Activated CD4-positive, CD25-positive, alpha-beta regulatory T cell (primary cell): ENCODE measurements at regions not wholly inside any gene's neighbourhood (a gene's known extent, or its start where the extent isn't known, plus 50 kb on each side); places are given as distances from the start of the nearest gene placed in this dataset.

Experiments
- DNase-seq, 4 experiments: peaks; one replicate each; lab custom pipeline; 2025; lab: John Stamatoyannopoulos, UW

DNA sequence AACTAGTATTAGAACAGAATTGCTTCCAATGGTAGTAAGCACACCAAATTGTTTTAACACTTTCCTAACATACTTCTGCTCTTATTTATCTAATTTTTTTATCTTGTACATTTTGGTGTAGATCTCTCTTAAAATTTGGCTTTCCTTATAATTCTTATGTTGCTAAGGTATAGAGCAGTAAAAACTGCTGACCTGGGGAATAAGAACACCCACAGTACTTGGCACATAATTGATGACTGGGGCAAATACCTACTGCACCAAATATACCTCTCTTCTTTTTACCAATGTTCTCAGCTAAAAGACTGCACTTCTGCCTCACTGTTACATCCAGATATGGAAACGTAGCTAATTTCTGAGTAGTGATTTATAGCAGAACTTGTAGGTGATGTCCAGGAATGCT is 642.2 kb downstream of the LIG4 start:
- DNase-seq: no peak

DNA sequence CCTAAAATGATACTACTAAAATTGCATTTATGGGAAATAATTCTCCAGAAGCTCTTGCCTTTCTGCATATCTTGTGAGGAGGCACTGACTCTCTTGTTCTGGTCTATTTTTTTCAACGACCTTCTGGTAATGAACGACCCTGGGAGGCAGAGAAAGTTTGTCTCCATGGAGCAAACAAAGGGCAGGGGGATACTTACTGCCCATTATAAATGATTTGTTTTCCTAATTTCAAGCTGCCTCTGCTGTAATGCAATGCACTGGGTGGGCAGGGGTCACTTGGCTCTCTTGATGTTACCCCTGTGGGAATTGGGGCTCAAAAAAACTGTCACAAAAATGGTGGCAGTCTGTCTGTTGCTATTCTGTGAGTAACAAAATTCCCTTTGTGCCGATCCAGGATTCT is 643.2 kb downstream of the LIG4 start:
- no peak for DNase-seq

DNA sequence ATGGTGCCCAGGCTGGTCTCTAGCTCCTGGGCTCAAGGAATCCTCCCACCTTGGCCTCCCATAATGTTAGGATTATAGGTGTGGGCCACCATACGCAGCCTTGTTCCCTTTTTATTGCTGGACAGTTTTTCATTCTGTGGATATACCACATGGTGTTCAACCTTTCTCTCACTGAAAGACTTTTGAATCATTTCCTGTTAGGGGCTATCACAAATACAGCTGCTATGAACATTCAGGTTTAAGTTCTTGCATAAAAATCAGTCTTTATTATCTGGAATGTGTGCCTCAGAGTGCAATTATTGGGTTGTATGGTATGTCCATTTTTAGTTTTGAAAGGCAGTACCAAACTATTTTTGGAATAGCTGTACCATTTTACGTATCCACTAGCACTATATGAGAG is 647.2 kb downstream of the LIG4 start:
- DNase-seq: no peak

DNA sequence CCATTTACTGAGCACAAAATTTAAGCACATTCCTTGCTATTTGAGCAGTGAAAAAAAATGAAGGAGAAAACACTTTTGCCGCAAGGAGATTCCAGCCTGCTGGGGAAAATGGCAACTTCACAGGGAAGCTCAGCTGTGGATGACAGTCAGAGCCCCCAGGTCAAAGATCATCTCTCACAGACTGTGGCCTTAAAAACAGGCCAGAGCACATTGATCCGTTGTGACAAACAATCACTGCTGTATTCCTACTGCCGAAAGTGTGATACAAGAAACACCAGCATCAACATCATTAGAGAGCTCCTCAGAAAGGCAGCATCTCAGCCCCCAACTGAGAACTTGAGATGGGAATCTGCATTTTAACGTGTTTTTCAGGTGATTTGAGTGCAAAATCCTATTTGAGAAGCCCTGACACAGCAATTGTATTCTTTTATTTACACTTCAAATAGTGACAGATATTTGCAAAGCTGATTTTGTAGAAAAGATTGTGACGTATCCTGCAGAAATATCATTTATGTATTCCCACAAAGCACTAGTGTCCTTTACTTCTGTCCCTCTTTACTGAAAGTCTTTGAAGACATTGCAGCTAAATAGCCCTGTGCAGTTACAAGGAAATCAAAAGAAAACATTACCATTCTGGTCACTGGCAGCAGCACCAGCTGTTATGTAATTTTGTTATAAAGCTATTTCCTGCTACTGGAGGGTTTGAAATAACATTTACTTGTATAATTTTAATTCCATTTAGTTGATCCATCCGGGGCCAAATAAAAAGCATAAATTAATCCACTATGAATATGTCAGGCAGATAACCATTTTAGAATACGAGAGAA is 652.0 kb downstream of the LIG4 start:
- no peak for DNase-seq

DNA sequence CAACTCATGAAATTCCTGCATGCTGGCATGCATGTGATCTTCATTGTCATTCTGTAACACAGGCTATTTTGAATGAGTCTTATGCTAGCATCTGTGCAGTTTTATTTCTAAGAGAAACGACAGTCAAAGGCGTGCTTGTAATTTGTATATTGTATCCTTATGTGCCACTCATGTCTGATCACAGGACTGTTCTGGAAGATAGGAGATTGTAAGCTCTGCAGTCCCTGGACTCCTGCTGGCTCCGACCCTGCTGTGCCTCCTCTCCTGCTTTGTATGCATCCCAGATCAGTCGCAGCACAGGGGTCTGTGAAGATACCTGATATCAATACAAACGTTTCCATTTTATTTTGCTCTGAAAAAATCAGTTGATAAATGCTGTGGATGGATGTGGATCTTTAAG is 653.1 kb downstream of the LIG4 start:
- DNase-seq: no peak

DNA sequence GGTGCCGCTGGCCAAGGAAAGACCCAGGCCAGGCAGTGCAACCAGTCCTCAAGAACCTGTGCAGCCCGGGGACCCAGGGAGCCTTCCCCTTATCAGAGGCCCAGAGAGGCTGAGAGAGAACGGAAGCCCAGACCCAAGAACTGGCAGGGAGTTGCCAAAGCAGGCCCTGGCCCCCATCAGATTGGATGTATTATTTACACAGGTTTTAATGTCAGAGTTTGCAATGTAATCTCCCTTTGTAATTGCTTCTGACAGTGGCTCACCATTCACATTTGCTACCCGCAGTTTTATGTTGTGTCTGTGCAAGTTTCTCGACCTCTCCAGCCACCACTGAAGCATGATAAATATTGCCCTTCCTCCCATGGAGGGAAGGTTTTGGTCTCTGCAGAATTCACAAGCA is 660.9 kb downstream of the LIG4 start:
- no peak for DNase-seq

DNA sequence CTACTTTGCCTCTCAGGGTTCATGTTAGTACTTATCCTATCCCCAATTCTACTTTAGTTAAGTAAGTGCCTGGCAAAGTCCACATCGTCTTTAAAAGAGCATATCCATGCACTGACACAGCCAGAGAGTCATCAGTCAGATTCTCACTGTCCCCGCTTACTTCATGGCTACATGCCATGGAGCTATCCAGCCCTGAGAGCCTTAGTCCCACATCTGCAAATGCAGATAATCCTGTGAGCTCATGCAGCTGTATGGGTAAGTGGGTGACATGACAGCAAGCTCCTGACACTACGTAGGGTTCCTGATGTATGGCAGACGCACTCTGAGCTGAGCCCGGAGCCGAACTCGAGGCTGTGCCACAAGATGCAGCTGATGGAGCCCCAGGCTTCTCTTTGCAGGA is 661.5 kb downstream of the LIG4 start:
- no peak for DNase-seq

DNA sequence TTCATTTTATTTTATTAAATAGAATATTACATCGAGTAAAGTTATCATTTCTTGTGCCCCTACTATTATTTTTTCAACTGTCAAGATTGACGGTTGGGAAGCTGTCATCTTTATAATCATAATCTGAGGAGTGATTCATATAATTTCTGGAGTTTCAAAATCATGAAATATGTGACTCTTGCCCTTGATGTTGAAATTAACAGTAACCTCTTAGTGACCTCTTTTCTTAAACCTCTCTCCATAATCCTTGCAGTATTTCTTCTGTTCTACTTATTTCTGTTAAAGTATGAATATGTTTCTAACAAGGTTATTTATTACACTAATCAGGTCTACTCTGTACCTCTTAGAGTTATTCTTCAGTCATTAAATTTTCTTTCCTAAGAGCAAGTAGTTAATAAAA is 663.8 kb downstream of the LIG4 start:
- no peak for DNase-seq

DNA sequence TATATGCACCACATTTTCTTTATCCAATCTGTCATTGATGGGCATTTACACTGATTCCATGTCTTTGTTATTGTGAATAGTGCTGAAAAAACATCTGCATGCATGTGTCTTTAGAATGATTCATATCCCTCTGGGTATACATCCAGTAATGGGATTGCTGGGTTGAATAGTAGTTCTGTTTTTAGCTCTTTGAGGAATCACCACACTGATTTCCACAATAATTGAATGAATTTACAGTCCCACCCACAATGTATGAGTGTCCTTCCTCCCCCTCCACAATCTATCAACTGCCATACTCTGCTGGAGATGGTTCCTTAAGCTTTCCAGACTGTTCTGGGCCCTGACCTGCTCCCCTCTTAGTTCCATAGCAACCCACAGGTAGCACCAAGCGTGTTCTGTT is 667.0 kb downstream of the LIG4 start:
- DNase-seq: no peak

DNA sequence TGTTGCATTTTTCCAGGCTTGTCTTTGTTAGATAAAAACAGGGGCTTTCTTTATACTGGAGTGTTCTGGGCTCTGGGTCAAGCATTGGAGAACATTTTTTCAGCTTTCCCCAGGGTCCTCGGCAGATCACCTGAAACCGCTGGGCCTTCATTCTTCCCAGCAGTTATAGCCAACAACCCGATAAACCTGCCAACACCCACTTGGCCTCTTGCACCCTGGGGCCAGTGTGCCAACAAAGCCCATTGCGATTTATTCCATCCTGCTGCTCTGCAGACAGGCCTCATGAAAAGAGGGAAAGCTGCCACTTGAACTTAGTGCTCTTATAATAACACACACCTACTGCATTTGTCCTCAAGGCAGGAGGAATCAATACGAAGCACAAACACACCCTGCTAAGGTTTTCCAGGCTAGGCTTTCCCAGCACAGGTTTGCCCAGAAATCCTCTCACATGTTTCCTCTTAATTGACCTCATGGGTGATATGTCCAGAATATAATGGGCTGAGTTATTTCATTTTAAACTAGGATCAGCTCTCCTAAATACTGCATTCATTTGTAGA is 669.3 kb downstream of the LIG4 start:
- no peak for DNase-seq

DNA sequence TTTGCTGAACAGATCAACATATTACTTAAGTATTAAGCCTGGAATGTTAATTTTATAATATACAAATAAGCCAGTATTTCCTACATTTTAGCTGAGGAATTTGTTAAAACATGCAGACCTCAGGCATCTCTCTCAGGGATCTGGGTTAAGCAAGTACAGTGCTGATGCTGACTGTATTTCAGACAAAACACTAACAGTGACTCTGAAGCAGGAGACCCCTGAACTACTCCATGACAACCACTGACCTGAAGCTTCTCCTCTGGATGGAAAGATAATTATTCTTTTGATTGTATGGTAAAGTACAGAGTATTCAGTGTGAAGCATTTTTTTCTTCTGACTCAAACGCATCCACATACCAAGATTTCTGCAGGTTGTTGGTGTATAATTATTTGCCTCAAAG is 680.8 kb downstream of the LIG4 start:
- no peak for DNase-seq

DNA sequence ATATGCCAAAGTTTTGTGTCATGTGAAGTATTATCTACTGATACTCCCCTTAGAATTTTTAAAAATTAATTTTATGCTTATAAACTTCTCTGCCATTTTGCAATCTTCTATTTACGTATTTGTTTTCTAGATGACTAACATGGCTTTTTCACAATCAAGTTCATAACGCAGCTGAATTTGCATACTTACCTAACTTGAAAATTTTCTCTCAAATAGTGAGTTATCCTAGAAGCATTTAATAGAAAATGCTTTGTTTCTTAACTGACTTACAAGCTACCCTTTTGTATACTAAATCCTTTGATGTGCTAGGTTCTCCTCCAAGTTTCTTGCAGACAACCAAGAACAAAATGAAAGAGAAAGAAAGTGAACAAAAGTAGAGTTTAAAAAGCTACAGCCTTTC is 683.5 kb downstream of the LIG4 start:
- DNase-seq: no peak

DNA sequence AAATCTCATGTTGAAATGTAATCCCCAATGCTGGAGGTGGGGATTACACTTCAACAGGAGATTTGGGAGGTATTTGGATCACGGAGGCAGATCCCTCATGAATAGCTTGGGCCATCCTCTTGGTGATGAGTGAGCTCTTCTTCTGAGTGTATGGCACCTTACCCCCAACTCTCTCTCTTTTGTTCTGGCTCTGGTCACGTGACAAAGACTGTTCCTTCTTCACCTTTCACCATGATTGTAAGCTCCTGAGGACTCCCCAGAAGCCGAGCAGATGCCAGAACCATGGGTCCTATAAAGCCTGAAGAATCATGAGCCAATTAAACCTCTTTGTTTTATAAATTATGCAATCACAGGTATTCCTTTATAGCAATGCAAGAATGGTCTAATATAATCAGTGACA is 684.2 kb downstream of the LIG4 start:
- no peak for DNase-seq

DNA sequence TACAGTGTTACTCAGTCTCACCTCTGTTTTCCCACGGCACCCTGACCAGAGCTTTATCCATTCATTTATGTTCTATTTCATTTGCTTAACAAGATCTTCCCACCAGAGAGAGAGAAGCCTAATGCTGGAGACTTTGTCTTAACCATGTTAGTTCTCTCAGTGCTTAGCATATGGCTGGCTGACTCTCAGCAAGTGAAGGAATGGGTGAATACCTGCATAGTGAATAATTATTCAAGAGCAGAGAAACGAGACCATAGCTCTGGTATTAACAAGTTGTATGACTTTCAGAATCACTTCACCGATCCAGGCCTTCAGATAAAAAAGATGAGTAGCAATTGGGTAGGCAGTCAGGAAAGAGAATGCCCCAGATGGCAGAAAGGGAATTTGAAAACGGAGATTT is 686.3 kb downstream of the LIG4 start:
- no peak for DNase-seq

DNA sequence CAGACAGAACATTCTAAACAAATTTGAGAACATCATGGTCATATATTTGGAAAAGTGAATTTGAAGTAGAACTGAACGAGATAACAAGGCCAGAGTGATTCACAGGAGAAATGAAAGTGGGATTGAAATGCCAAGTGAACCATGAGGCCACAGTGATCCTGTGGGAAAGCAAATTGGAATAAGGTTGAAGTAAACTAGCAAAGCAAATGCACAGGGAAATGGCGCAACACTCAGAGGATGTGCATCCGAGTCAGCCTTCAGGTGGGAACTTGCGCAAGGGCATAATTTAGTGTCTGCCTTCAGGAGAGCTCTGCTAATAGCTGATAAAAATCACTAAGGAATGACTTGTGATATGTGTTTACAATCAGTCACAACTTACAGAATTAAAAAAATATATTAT is 696.6 kb downstream of the LIG4 start:
- no peak for DNase-seq

DNA sequence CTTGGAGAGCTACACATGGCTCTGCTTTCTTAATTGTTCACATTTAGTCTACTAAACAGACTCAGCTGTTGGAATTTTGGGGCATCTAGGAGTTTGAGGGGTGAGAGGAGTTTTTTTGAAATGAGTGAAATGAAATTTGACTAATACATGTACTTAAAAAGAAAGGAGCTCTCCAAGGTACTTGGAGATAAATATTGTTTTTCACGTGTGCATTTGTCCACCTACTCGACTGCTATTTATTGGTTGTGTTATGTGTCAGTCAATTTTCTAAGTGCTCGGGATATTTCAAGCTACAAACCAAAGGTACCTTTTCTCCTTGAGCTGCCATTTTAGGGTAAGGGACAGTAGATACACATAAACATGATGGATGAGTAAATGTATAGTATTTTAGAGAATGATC is 697.0 kb downstream of the LIG4 start:
- DNase-seq: no peak

DNA sequence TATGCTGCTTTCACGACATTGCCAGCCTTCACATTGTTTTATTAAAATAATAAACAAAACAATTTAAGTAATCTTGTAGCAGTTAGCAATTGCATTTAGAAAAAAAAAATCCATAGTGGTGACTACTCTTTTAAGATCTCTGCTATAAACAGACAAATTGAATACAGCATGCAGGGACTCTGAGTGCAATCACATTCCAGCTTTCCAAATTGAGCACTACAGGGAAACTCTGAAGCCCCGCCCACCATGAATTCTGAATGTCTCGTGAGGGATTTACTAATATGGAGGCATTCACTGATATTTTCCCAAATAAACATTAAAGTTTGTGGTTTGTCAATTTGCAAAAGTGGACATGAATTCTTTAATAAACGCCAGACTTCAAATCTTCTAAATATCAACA is 698.8 kb downstream of the LIG4 start:
- DNase-seq: no peak

DNA sequence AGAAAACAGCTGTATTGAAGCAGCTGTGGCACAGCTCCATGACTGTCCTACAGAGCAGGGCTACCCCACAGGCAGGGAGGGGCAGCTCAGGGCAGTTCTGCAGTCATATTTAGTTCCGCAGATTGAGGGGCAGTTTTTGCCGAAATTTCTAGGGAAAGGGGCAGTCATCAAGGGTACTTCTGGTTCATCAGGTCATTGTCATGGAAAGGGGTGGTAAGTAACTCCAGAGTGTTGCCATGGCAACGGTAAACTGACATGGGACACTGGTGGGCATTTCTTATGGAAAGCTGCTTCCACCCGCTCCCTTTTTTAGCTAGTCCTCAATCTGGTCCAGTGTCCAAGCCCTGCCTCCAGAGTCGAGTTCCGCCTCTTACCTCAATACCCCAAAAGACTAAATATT is 702.8 kb downstream of the LIG4 start:
- DNase-seq: no peak

DNA sequence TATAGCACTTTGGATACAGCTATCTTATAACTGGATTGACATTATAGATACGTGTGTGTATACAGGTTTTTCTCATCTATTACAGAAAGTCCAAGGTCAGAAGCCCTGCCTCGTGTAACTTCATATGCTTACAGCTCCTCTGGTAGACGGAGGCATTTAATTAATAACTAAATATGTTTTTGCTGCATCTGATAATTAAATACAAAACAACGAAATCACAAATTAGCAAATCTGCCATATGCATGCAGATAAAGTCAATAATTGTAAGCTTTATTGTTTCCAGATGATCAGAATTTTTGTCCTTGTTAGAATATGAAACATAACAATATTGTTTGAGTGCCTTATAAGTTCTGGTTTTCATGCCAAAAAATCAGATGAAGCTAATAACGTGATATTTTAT is 717.7 kb downstream of the LIG4 start:
- no peak for DNase-seq

DNA sequence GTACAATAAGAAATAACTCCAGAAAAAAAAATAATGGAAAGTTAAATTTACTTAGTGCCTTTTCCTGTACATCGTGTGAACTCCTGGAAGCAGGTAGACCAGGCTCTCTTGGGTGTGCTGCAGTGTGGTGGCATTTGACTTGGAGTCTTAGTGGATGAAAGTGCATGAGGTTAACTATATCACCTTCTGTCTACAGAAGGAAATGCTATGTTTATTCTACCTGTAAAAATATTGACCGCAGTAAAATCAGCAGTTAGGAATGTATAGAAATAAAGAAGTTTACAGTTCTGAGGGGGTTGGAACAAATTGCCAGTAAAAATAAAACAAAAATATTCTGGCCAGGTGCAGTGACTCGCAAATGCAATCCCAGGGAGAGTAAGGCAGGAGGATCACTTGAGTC is 722.1 kb downstream of the LIG4 start:
- no peak for DNase-seq

DNA sequence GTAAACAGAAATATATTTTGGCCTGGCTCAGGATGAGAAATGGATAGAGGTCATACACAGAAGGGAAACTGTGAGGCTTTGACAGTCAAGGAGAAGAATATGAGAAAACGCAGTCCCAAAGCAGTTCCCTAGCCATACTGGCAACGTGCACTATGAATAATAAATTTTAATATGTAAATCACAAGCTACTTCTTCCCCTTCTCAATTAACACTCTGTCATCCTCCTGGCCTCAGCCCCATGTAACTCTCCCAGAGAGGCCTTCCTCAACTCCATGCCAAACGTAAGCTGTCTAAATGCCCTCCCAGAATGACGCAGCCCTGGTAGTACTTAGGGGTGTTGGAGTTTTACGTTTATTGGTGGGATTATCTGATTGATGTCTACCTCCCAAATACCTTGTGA is 732.6 kb downstream of the LIG4 start:
- DNase-seq: no peak

DNA sequence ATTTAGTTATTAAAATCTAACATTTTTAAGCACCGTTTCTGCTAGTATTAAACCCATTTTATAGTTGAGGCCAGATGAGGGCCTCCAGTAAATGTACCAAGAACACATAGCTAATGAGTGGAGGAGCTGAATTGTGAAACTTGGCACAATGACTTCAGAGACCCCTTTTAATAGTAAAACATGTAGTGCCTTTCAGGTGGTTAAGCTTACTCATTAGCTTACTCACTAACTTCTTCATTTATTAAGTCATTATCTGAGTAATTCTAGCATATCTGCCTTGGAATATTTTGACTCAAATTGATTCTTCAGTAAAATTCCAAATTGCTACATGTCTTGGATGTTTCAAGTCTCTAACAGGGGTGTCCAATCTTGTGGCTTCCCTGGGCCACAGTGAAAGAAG is 735.2 kb downstream of the LIG4 start:
- DNase-seq: no peak

DNA sequence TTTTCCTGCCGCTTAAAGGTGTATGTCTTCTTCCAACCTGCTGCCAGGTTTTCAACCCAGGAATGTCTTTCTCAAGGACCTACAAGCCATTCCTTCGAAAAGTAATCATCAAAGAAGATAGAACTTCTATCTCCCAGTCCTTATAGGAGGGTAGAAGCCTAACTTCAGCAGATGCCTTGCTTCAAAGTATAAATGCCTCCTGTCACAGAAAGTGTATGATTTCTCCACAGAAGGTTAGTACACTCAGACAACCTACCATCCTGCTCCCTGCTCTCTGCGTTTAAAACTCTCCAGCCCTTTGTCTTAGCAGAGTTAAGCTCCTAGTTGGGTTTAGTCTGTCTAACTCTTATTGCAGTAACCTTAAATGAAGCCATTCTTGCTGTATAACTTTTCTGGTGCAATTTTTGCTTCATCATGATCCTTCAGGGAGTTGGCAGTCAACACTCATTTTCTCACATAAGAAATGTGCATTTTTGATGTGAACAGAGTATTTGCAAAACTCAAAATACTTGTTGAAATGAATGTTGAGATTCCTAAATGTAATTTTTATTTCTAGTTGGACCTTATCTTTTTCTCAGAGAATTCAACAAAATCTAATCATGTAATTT is 737.5 kb downstream of the LIG4 start:
- DNase-seq: no peak
